Stimulated activated memory B cell treated with anti-CD40 and anti-IgM and Interleukin-4, amounts not matched to agents 10 μg/mL and 1 μg/mL and 100 μg/mL, for 72 hours (primary cell): ENCODE measurements at regions not wholly inside any gene's neighbourhood (a gene's known extent, or its start where the extent isn't known, plus 50 kb on each side); places are given as distances from the start of the nearest gene placed in this dataset.
"Not testable (repeated sequence)": the region's sequence is repeated elsewhere in the genome, so short reads cannot be mapped to it uniquely, and the experiment has no call there.

Experiments
- ATAC-seq: fragments of 150-1000 bp; cut with Tn5 transposase; 2 replicates; pipeline ENCODE4 v1.10.0; 2021
- H3K27ac Mint-ChIP-seq: one replicate; pipeline ENCODE4 v1.8.0; 2022; ENCODE audit warnings: mild to moderate bottlenecking, mixed read lengths
- H3K27me3 Mint-ChIP-seq: one replicate; pipeline ENCODE4 v1.8.0; 2022; ENCODE audit warnings: mixed read lengths
- H3K36me3 Mint-ChIP-seq: one replicate; pipeline ENCODE4 v1.8.0; 2022; ENCODE audit warnings: mixed read lengths
- H3K4me1 Mint-ChIP-seq: one replicate; pipeline ENCODE4 v1.8.0; 2022; ENCODE audit warnings: mixed read lengths
- H3K4me3 Mint-ChIP-seq: one replicate; pipeline ENCODE4 v1.8.0; 2022; ENCODE audit warnings: mild to moderate bottlenecking, moderate library complexity, mixed read lengths
- H3K9me3 Mint-ChIP-seq: one replicate; pipeline ENCODE4 v1.8.0; 2022; ENCODE audit warnings: mixed read lengths

DNA sequence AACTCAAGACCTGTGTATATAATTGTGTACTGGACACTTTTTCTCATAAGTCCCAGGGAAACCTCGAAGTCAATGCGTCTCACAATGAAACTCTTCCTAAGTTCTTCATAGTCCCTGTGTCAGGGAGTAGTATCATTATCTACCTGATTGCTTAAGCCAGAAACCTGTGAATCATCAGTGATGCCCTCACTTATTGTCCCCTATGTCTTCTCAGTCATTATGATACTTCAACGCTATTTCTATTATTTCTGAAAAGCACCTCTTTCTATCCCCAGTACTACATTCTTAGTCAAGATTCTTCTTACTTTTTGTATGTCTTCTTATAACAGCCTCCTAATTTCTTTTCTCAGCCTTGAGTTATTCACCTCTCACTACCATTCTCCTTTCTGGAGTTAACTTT is 94.3 kb downstream of the OTUD1 start:
- no peak overlapping the region for H3K27ac Mint-ChIP-seq
- ATAC-seq, result no peak
- H3K36me3 Mint-ChIP-seq, result no peaks in the 10 kb centered on the region
- H3K4me3 Mint-ChIP-seq, result no peak overlapping the region
- peaks cover 28% of the 10 kb centered on the region for H3K27me3 Mint-ChIP-seq
- H3K9me3 Mint-ChIP-seq, result no peaks in the 10 kb centered on the region
- no peaks in the 10 kb centered on the region for H3K4me1 Mint-ChIP-seq

DNA sequence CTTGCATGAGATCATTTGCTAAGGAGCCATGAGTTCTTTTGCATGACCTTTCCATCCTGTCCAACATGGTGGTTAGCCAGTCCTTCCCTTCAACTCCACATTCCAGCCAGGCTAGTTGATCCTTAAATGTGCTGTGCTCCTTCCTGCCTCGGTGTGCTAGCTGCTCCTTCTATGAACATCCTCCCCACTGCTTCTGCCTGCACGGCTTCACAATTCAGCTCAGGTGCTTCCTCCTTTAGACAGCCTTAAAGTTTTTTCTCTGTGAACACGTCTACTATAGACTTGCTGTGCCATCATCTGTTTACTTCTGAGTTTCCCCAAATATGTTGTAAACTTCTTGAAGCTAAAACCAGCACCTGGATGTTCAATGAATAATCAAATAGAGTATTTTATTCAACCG is 95.5 kb downstream of the OTUD1 start:
- peaks cover 37% of the 10 kb centered on the region for H3K27me3 Mint-ChIP-seq
- H3K36me3 Mint-ChIP-seq, result no peaks in the 10 kb centered on the region
- no peak overlapping the region for H3K4me3 Mint-ChIP-seq
- H3K9me3 Mint-ChIP-seq, result no peaks in the 10 kb centered on the region
- no peak overlapping the region for H3K27ac Mint-ChIP-seq
- H3K4me1 Mint-ChIP-seq, result no peaks in the 10 kb centered on the region
- no peak for ATAC-seq

DNA sequence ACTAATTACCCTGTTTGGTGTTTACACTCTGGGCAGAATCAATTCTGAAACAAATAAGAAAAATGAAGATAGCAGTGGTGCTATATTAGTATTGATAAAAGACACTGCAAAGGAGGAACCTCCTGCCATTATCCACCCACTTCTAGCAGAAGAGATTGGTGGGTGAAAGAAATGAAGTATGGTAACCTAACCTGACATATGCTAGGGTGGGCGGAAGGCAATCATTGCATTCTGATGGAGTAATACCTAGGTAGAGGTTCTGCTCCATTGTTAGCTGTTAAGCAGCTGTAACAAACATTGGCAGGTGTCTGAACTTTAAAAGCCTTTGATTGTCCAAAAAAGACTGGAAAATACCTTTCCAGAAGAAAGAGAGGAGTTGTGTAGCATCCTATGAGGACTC is 95.9 kb downstream of the OTUD1 start:
- peaks cover 37% of the 10 kb centered on the region for H3K27me3 Mint-ChIP-seq
- ATAC-seq, result no peak
- no peaks in the 10 kb centered on the region for H3K36me3 Mint-ChIP-seq
- H3K9me3 Mint-ChIP-seq, result no peaks in the 10 kb centered on the region
- H3K27ac Mint-ChIP-seq, result no peak overlapping the region
- no peak overlapping the region for H3K4me3 Mint-ChIP-seq
- H3K4me1 Mint-ChIP-seq, result no peaks in the 10 kb centered on the region

DNA sequence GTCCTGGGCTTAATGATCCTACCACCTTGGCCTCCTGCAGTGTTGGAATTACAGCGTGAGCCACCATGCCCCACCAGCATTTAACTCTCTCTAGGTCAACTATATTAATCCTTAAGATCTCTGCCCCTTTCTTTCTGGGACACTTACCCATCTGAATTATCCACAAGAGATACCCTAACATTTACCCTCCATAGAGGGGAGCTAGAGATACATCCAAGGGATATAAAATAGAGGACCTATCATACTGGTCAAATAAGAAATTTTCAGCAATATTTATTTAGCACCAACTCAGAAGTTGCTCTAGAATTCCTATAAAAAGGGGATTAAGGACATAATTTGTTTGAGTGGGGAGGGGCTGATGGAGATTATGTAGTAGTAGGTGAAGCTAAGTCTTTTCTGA is 96.5 kb downstream of the OTUD1 start:
- Mint-ChIP-seq H3K4me1 (peaks cover 3% of the 10 kb centered on the region), H3K36me3 (no peaks in the 10 kb centered on the region), H3K4me3 (no peak overlapping the region), H3K27ac (no peak overlapping the region), H3K27me3 (peaks cover 37% of the 10 kb centered on the region), H3K9me3 (no peaks in the 10 kb centered on the region)
- ATAC-seq, result no peak

DNA sequence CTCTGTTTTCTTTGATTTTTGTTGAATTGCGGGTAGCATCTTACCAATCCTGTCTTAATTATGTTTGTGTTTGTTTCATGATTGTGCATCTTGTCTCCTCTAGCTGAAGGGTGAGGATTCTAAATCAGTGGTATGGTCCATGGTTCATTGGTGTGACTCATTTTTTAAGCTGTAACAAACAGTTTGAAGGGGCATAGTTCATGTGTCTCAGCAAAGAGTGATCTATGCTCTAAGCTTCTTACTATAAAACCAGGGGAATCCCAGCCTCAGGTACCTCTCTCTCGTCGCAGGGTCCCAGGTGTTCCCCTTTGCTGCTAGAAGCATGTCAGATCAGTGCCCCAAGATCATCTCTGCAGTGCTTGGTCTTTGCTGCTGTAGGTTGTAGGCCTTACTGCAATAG is 100.1 kb downstream of the OTUD1 start:
- ATAC-seq, result no peak
- peaks cover 14% of the 10 kb centered on the region for H3K27me3 Mint-ChIP-seq
- no peak overlapping the region for H3K4me3 Mint-ChIP-seq
- H3K36me3 Mint-ChIP-seq, result no peaks in the 10 kb centered on the region
- H3K4me1 Mint-ChIP-seq, result peaks cover 5% of the 10 kb centered on the region
- no peaks in the 10 kb centered on the region for H3K9me3 Mint-ChIP-seq
- no peak overlapping the region for H3K27ac Mint-ChIP-seq

DNA sequence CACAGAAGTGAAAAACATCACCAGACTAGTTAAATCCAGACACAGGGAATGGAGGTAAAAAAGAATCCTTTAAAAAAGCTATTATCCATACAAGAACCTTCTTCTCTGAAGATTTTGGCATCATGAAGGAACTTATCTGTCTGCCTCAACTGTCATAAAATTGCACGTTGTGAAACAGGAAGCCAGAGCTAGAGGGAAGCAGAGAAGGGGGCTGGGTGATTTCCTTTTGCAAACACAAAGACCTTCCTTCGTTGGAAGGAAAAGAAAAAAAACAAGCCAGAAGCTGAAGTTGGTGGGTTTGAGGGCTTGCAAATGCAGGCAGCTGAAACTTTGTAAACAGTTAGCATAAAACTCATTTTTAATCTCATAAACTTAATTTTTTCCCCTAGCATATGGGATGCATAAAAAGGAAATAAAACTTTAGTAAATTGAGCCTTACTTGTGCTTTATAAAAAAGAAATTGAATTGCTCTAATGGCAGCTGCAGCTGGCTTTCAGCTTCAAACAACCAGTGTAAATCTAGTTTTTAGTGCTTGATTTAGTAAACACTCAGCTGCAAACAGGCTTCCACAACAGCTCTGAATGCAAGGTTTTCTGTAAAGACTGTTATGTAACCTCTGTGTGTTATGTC is 101.6 kb downstream of the OTUD1 start:
- ATAC-seq, result no peak
- H3K4me1 Mint-ChIP-seq, result peaks cover 5% of the 10 kb centered on the region
- H3K4me3 Mint-ChIP-seq, result no peak overlapping the region
- H3K27ac Mint-ChIP-seq, result no peak overlapping the region
- H3K27me3 Mint-ChIP-seq, result peaks cover 25% of the 10 kb centered on the region
- H3K36me3 Mint-ChIP-seq, result no peaks in the 10 kb centered on the region
- H3K9me3 Mint-ChIP-seq, result peaks cover 6% of the 10 kb centered on the region

DNA sequence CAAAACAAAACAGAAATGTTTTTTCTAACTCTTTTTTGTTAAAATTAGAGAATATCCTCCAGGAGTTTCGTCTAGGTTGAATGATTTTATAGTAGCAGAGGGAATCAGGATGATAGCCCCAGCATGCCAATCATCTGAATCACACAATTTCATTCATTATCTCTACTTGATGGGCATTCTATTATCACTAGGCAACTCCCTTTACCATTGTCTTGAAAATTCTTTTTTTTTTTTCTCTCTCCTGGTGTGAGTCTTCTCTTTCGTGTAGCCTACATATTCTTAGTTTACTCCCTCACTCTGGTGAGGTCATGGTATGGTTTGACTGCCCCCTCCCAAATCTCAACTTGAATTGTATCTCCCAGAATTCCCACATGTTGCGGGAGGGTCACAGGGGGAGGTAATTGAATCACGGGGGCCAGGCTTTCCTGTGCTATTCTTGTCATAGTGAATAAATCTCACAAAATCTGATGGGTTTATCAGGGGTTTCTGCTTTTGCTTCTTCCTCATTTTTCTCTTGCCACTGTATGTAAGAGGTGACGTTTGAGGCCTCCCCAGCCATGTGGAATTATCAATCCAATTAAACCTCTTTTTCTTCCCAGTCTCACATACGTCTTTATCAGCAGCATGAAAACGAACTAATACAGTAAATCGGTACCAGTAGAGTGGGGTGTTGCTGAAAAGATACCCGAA is 105.0 kb downstream of the OTUD1 start:
- ATAC-seq, result no peak
- Mint-ChIP-seq H3K27me3 (peaks cover 16% of the 10 kb centered on the region), H3K4me1 (peaks cover 5% of the 10 kb centered on the region), H3K9me3 (peaks cover 17% of the 10 kb centered on the region), H3K4me3 (no peak overlapping the region), H3K27ac (no peak overlapping the region), H3K36me3 (no peaks in the 10 kb centered on the region)

DNA sequence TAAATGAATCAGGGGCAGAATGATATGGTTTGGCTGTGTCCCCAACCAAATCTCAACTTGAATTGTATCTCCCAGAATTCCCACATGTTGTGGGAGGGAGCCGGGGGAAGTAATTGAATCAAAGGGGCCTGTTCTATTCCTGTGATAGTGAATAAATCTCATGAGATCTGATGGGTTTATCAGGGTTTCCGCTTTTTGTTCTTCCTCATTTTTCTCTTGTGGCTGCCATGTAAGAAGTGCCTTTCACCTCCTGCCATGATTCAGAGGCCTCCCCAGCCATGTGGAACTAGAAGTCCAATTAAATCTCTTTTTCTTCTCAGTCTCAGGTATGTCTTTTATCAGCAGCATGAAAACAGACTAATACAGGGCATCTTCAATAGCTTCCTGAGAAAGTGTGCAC is 107.0 kb downstream of the OTUD1 start:
- not testable (repeated sequence) for ATAC-seq, H3K27ac Mint-ChIP-seq, H3K4me1 Mint-ChIP-seq, H3K36me3 Mint-ChIP-seq, H3K4me3 Mint-ChIP-seq
- Mint-ChIP-seq H3K9me3 (peaks cover 17% of the 10 kb centered on the region), H3K27me3 (peaks cover 16% of the 10 kb centered on the region)

DNA sequence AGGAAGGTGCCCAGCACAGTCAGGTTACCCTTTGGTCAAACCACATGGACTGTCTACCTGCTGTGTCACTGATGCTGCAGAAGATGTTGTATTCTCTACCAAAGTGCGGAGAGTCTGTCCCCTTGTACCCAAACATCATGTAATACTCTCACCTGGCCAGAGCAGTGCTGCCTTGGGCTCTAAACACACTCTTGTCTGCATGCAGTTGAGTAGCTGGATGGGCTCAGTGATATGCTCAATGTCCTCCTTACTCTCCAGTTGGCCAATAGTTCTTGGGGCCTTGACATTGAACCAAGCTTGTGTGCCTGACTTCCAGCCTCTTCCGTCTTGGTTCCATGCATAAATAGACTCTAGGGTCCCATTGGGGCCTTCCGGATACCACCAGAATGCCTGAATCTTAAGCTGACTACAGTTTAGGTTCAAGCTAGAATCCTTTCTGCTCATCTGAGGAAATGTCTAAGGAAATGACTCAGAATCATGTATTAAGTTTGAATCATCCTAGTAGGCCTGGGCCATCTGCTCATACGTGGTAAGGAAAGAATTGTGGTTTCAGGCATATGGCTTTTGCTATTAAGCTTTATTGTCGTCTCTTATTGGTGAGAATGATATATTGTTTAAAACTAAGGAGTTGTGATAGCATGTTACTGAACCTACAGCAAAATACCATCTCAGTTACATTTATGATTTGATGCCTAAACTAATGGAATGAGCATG is 118.0 kb downstream of the OTUD1 start:
- H3K4me1 Mint-ChIP-seq, result no peaks in the 10 kb centered on the region
- H3K27ac Mint-ChIP-seq, result no peak overlapping the region
- H3K36me3 Mint-ChIP-seq, result no peaks in the 10 kb centered on the region
- peak; percentile 12 for ATAC-seq
- peaks cover 33% of the 10 kb centered on the region for H3K27me3 Mint-ChIP-seq
- H3K9me3 Mint-ChIP-seq, result no peaks in the 10 kb centered on the region
- no peak overlapping the region for H3K4me3 Mint-ChIP-seq

DNA sequence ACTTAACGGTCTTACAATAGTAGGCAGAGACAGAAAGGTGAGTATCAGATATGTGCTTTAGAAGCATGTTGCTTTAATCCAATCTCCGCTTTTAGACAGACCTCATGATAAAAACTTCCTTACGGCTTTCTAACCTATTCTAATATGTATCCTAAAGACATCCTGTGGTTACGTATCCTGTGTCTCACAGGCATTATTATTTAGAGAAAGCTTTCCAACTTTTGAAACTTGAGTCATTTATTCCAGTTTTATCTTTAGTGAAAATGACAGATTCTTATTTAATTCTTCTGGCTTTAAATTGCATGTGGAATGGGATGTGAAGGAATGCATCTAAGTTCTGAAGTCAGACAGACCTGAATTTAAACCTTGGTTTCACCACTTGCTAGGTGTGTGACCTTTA is 118.9 kb downstream of the OTUD1 start:
- Mint-ChIP-seq H3K36me3 (peaks cover 7% of the 10 kb centered on the region), H3K9me3 (peaks cover 7% of the 10 kb centered on the region), H3K4me3 (no peak overlapping the region), H3K27me3 (peaks cover 33% of the 10 kb centered on the region), H3K4me1 (no peaks in the 10 kb centered on the region), H3K27ac (no peak overlapping the region)
- no peak for ATAC-seq

DNA sequence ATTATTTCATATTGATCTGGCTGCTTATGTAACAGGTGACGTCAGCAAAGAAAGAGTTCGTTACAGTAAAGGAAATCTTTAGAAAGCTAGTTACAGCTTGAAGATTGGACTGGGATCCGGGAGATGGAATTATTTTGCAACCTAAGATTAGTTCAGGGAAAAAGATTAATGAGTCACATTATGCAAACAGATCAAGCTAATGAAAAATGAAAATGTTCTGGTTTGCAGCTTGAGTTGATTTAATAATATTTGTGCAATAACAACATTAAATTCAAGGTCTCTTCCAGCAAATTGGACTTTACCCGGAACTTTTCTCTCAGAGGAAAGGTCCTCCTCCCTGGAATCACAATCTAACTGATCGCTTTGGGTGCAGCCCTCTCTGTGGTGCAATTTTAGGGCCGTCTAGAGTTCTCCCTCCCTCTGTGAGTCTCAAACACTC is 119.5 kb downstream of the OTUD1 start:
- peaks cover 8% of the 10 kb centered on the region for H3K9me3 Mint-ChIP-seq
- peaks cover 8% of the 10 kb centered on the region for H3K36me3 Mint-ChIP-seq
- H3K27ac Mint-ChIP-seq, result no peak overlapping the region
- no peaks in the 10 kb centered on the region for H3K4me1 Mint-ChIP-seq
- H3K27me3 Mint-ChIP-seq, result peaks cover 33% of the 10 kb centered on the region
- H3K4me3 Mint-ChIP-seq, result no peak overlapping the region
- ATAC-seq, result no peak

DNA sequence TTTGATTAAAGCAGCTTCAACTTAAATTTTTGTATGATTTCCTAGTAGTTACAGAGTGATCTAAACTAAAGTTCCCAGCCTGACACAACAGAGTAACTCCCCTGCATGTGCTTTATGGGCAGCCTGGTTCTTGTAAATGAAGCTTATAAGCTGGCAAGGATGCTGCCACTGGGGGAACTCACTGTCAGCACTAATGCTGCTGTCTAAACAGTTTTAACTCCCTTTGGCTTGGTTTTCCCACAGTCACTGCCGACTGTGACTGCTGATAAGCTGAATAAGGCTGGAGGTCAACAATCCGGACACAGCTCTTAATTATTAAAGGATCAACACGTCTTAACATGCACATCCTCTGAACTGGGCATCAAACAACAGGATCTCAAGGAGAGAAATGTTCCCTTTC is 130.1 kb downstream of the OTUD1 start:
- H3K9me3 Mint-ChIP-seq, result peaks cover 27% of the 10 kb centered on the region
- H3K4me1 Mint-ChIP-seq, result no peaks in the 10 kb centered on the region
- ATAC-seq, result no peak
- no peaks in the 10 kb centered on the region for H3K36me3 Mint-ChIP-seq
- H3K27ac Mint-ChIP-seq, result no peak overlapping the region
- H3K4me3 Mint-ChIP-seq, result no peak overlapping the region
- peaks cover 16% of the 10 kb centered on the region for H3K27me3 Mint-ChIP-seq

DNA sequence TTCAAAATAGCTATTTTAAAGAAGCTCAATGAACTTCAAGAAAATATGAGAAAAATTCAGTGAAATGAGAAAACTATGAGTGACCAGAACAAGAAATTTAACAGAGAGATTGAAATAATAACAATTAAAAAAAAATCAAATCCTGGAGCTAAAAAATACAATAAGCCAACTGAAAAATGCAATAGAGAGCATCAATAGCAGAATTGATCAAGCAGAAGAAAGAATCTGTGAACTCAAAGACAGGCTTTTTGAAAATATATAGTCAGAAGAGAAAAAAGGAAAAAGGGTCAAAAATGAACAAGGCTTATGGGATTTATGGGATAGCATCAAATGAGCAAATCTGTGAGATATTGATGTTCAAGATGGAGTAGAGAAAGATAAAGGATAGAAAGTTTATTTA is 133.0 kb downstream of the OTUD1 start:
- H3K9me3 Mint-ChIP-seq, result peaks cover 20% of the 10 kb centered on the region
- ATAC-seq, result no peak
- H3K27ac Mint-ChIP-seq, result no peak overlapping the region
- no peaks in the 10 kb centered on the region for H3K4me1 Mint-ChIP-seq
- H3K27me3 Mint-ChIP-seq, result peaks cover 6% of the 10 kb centered on the region
- H3K4me3 Mint-ChIP-seq, result no peak overlapping the region
- H3K36me3 Mint-ChIP-seq, result no peaks in the 10 kb centered on the region

DNA sequence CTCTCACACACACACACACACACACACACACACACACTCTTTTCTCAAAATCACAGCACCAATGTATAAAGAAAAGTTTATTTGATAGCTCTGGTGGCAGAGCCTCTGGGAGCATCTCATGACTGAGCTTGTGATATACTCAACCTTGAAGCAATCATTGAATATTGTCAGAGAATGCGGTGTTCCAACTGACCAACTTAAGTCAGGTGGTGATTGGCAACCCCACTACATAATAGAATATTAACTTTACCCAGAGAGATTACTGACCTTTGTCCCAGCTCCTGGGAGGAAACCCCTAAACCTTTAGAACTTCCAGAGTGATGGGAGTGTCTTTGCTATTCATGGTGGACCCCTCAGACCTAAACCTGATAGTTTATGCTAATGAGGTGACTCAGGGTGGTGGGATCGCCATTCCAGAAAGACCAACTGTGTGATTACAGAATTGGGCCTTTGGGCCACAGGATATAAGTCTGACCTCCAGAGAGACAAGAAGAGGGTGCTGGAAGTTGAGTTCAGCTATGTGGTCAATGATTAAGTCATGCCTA is 143.1 kb downstream of the OTUD1 start:
- H3K27me3 Mint-ChIP-seq, result peaks cover 23% of the 10 kb centered on the region
- H3K27ac Mint-ChIP-seq, result no peak overlapping the region
- H3K36me3 Mint-ChIP-seq, result no peaks in the 10 kb centered on the region
- H3K4me3 Mint-ChIP-seq, result no peak overlapping the region
- no peak for ATAC-seq
- H3K4me1 Mint-ChIP-seq, result no peaks in the 10 kb centered on the region
- H3K9me3 Mint-ChIP-seq, result no peaks in the 10 kb centered on the region

DNA sequence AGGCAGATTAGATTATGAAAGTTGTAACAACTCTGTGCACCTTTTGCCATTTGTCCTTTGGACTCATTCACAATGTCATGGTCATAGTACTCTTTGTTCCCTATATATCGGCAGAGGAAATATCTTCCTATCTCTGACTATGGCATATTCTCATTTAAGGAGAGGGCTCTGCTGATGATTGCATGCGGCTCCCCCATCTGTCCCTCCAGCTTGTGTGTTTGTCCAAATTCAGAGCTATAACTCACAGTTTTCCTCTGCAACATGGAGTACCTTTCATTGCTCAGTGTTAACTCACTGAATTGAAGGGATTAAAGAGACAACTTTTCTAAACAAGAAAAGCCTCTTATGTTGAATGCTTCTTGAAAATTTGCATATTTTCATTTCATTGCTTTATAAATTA is 145.5 kb downstream of the OTUD1 start:
- peaks cover 11% of the 10 kb centered on the region for H3K9me3 Mint-ChIP-seq
- H3K4me1 Mint-ChIP-seq, result no peaks in the 10 kb centered on the region
- H3K27ac Mint-ChIP-seq, result no peak overlapping the region
- ATAC-seq, result no peak
- peaks cover 5% of the 10 kb centered on the region for H3K27me3 Mint-ChIP-seq
- no peaks in the 10 kb centered on the region for H3K36me3 Mint-ChIP-seq
- no peak overlapping the region for H3K4me3 Mint-ChIP-seq

DNA sequence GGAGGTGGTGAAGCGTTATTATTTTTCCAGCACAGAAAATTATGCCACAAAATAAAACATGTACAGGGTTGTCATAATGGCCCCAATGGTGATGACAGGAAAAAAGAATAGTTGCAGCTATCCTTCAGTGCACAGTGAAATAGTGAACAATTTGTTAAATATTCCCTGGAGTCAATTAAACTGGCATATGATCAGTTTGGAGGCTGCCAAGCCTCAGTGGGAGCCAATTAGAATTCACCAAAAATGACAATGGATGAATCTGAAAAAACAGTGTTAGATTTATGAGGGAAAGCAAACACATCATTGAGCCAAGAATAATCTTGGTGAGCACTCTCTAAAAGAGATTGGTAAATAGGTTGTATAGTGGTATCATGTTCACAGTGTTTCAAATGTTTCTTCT is 146.3 kb downstream of the OTUD1 start:
- no peaks in the 10 kb centered on the region for H3K36me3 Mint-ChIP-seq
- H3K27ac Mint-ChIP-seq, result no peak overlapping the region
- H3K4me3 Mint-ChIP-seq, result no peak overlapping the region
- no peaks in the 10 kb centered on the region for H3K27me3 Mint-ChIP-seq
- peaks cover 11% of the 10 kb centered on the region for H3K9me3 Mint-ChIP-seq
- H3K4me1 Mint-ChIP-seq, result no peaks in the 10 kb centered on the region
- ATAC-seq, result no peak
